ENCODE measurements at regions not wholly inside any gene's neighbourhood (a gene's known extent, or its start where the extent isn't known, plus 50 kb on each side); places are given as distances from the start of the nearest gene placed in this dataset.

DNA sequence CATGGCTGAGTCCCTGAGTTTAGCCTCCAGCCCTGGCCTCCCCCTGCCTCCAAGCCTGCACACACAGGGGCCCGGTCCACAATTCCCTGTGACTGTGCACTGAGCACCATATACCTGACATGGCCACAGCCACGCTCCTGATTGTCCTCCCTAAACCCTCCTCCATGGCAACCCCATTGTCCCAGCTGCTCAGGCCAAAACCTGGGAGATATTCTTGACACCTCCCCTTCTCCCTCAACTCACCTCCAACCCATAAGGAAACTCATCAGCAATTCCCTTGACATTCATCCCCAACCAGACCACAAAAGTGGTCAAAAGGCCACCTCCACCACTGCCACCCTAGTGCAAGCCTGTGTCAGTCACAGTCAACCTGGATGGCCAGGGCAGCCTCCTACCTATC is 107.5 kb upstream of the MVB12B start:
- DNase-seq (ENCODE audit: low read depth, low spot score) (no peak), ATAC-seq (no peak)
- Histone ChIP-seq H3K27ac (ENCODE audit: low read depth, low read length) (no peak overlapping the region), H3K4me1 (ENCODE audit: control insufficient read depth in 1 of 2, insufficient read depth in 2 of 2, low read length in 2 of 2) (no peaks in the 10 kb centered on the region), H3K36me3 (ENCODE audit: control insufficient read depth in 1 of 2, insufficient read depth in 2 of 2, low read length in 2 of 2) (no peaks in the 10 kb centered on the region), H3K79me2 (ENCODE audit: insufficient read depth, low read length) (no peaks in the 10 kb centered on the region), H3K9me2 (ENCODE audit: insufficient read depth) (no peaks in the 10 kb centered on the region), H3K9ac (ENCODE audit: low read length) (no peak overlapping the region), H4K20me1 (ENCODE audit: insufficient read depth) (no peaks in the 10 kb centered on the region), H3K27me3 (ENCODE audit: insufficient read depth, low read length) (no peaks in the 10 kb centered on the region), H3K4me2 (ENCODE audit: low read length) (no peak overlapping the region), H3K9me3 (ENCODE audit: control insufficient read depth in 1 of 2, insufficient read depth in 1 of 2, low read depth in 1 of 2, low read length in 2 of 2) (no peaks in the 10 kb centered on the region), H3K4me3 (replicated peaks in 1 of 2; ENCODE audit: low read depth in 1 of 2, low read length in 2 of 2) (no peak overlapping the region), H2AFZ (ENCODE audit: low read depth, low read length, poor library complexity, severe bottlenecking) (no peak overlapping the region)
- ChIA-PET CTCF (no interaction called here), RAD21 (ENCODE audit: low non-redundant PET in 1 of 2, low total read pairs in 2 of 2, uncharacterized antibody in 2 of 2, unreplicated experiment in 2 of 2) (no interaction called here), POLR2A (no interaction called here)
- intact Hi-C loops (cut with micrococcal nuclease) = no loop called here
- TF ChIP-seq, protein P1, sequence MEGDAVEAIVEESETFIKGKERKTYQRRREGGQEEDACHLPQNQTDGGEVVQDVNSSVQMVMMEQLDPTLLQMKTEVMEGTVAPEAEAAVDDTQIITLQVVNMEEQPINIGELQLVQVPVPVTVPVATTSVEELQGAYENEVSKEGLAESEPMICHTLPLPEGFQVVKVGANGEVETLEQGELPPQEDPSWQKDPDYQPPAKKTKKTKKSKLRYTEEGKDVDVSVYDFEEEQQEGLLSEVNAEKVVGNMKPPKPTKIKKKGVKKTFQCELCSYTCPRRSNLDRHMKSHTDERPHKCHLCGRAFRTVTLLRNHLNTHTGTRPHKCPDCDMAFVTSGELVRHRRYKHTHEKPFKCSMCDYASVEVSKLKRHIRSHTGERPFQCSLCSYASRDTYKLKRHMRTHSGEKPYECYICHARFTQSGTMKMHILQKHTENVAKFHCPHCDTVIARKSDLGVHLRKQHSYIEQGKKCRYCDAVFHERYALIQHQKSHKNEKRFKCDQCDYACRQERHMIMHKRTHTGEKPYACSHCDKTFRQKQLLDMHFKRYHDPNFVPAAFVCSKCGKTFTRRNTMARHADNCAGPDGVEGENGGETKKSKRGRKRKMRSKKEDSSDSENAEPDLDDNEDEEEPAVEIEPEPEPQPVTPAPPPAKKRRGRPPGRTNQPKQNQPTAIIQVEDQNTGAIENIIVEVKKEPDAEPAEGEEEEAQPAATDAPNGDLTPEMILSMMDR (IDR thresholded peaks at IDR 0.05 in 2 of 3, conservative IDR thresholded peaks at IDR 0.05 in 1 of 3; ENCODE audit: borderline replicate concordance in 1 of 3, insufficient read depth in 1 of 3, low read depth in 2 of 3, low read length in 2 of 3) = no peak
- no peak for TF ChIP-seq ZFX (IDR thresholded peaks at IDR 0.05)
- TF ChIP-seq FOSL1 (IDR thresholded peaks at IDR 0.05; ENCODE audit: low read depth) = no peak
- no peak for TF ChIP-seq JUND (IDR thresholded peaks at IDR 0.05)
- TF ChIP-seq EZH2phosphoT487 (IDR thresholded peaks at IDR 0.05; ENCODE audit: borderline replicate concordance) = no peak
- TF ChIP-seq, protein P2, sequence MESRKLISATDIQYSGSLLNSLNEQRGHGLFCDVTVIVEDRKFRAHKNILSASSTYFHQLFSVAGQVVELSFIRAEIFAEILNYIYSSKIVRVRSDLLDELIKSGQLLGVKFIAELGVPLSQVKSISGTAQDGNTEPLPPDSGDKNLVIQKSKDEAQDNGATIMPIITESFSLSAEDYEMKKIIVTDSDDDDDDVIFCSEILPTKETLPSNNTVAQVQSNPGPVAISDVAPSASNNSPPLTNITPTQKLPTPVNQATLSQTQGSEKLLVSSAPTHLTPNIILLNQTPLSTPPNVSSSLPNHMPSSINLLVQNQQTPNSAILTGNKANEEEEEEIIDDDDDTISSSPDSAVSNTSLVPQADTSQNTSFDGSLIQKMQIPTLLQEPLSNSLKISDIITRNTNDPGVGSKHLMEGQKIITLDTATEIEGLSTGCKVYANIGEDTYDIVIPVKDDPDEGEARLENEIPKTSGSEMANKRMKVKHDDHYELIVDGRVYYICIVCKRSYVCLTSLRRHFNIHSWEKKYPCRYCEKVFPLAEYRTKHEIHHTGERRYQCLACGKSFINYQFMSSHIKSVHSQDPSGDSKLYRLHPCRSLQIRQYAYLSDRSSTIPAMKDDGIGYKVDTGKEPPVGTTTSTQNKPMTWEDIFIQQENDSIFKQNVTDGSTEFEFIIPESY (IDR thresholded peaks at IDR 0.05; ENCODE audit: extremely low read depth, insufficient replicate concordance, low read length) = no peak
- TF ChIP-seq, protein P3, sequence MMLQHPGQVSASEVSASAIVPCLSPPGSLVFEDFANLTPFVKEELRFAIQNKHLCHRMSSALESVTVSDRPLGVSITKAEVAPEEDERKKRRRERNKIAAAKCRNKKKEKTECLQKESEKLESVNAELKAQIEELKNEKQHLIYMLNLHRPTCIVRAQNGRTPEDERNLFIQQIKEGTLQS (IDR thresholded peaks at IDR 0.05) = no peak
- TF ChIP-seq POLR2AphosphoS5 (IDR thresholded peaks at IDR 0.05; ENCODE audit: low read depth, low read length) = no peak
- BruUV-seq (replicated peaks) = no TSS peak

All from HCT116 (cell line).